HEK293 (cell line): ENCODE measurements at regions not wholly inside any gene's neighbourhood (a gene's known extent, or its start where the extent isn't known, plus 50 kb on each side); places are given as distances from the start of the nearest gene placed in this dataset.
A peak's percentile ranks its signal among the peaks of the same experiment; 100 is the strongest.

Experiments
- CTCF ChIA-PET: fragments of 350-600 bp; formaldehyde crosslinking; extraction: SDS; loops from one replicate; lab custom pipeline; 2021; ENCODE audit warnings: antibody characterized with exemption; lab: Yijun Ruan, JAX
- POLR2A ChIA-PET: fragments of 300-600 bp; formaldehyde crosslinking; extraction: SDS; loops from one replicate; lab custom pipeline; 2020; ENCODE audit warnings: antibody characterized with exemption, inconsistent platforms; lab: Yijun Ruan, JAX
- H3K27ac ChIP-seq: fragments of 200-500 bp; sonication (Bioruptor generic); 2 replicates; pipeline ENCODE4 v1.5.1; 2014; ENCODE audit warnings: low read depth, low read length, control low read depth, inconsistent platforms; ENCODE audit errors: extremely low read depth
- H3K36me3 ChIP-seq, 2 experiments: fragments of 200-500 bp in 1 of 2; sonication (Bioruptor generic) in 1 of 2; 1 replicate in 1 of 2; 2 replicates in 1 of 2; pipeline ENCODE4 v1.5.1; 2014 to 2017; ENCODE audit warnings: inconsistent platforms in 2 of 2, low read length in 2 of 2; ENCODE audit not compliant: control insufficient read depth in 2 of 2, insufficient read depth in 1 of 2
- H3K4me1 ChIP-seq: fragments of 200-500 bp; sonication (Bioruptor generic); 2 replicates; pipeline ENCODE4 v1.5.1; 2014; ENCODE audit warnings: mild to moderate bottlenecking, low read length, inconsistent platforms; ENCODE audit not compliant: control insufficient read depth, insufficient read depth
- H3K4me3 ChIP-seq: 2 replicates; pipeline ENCODE4 v1.5.1; 2011; ENCODE audit warnings: low read depth, mild to moderate bottlenecking, control low read depth, low read length, moderate library complexity
- H3K9me3 ChIP-seq: fragments of 200-500 bp; sonication (Bioruptor generic); 2 replicates; pipeline ENCODE4 v1.5.1; 2014; ENCODE audit warnings: low read depth, low read length, inconsistent platforms; ENCODE audit not compliant: control insufficient read depth, insufficient read depth
- HOXD13 ChIP-seq: sonication (generic); formaldehyde crosslinking; IDR thresholded peaks from 2 replicates; pipeline ENCODE4 v1.8.0; 2022; ENCODE audit warnings: missing genetic modification reagents, borderline replicate concordance
- MEIS1 ChIP-seq: sonication (generic); formaldehyde crosslinking; IDR thresholded peaks from 2 replicates; pipeline ENCODE4 v1.8.1; 2022; ENCODE audit warnings: missing genetic modification reagents, mild to moderate bottlenecking, borderline replicate concordance
- ZIC2 ChIP-seq: fragments of 450-650 bp; formaldehyde crosslinking; IDR thresholded peaks from 2 replicates; pipeline ENCODE4 v1.5.1; 2016; ENCODE audit warnings: missing biosample characterization, missing genetic modification characterization
- ZNF140 ChIP-seq: fragments of 450-650 bp; formaldehyde crosslinking; IDR thresholded peaks from 2 replicates; pipeline ENCODE4 v1.5.1; 2016; ENCODE audit warnings: missing biosample characterization, missing genetic modification characterization
- ZNF501 ChIP-seq: fragments of 450-650 bp; formaldehyde crosslinking; IDR thresholded peaks from 2 replicates; pipeline ENCODE4 v1.5.1; 2016; ENCODE audit warnings: missing biosample characterization, missing genetic modification characterization
- ZNF530 ChIP-seq: fragments of 450-650 bp; formaldehyde crosslinking; IDR thresholded peaks from 2 replicates; pipeline ENCODE4 v1.5.1; 2016; ENCODE audit warnings: low read depth, missing biosample characterization, missing genetic modification characterization
- ZNF585B ChIP-seq: fragments of 450-650 bp; formaldehyde crosslinking; IDR thresholded peaks from 2 replicates; pipeline ENCODE4 v1.5.1; 2016; ENCODE audit warnings: missing biosample characterization, missing genetic modification characterization
- ZSCAN16 ChIP-seq: fragments of 450-650 bp; formaldehyde crosslinking; IDR thresholded peaks from 2 replicates; pipeline ENCODE4 v1.5.1; 2016; ENCODE audit warnings: missing biosample characterization, missing genetic modification characterization
- TF ChIP-seq, protein P1 (sequence below): fragments of 450-650 bp; IDR thresholded peaks from 2 replicates; pipeline ENCODE4 v1.5.1; 2018; ENCODE audit warnings: missing biosample characterization, mild to moderate bottlenecking, missing genetic modification characterization
- TF ChIP-seq, protein P2 (sequence below): fragments of 450-650 bp; formaldehyde crosslinking; IDR thresholded peaks from 2 replicates; pipeline ENCODE4 v1.5.1; 2016; ENCODE audit warnings: missing biosample characterization, missing genetic modification characterization
- TF ChIP-seq, protein P3 (sequence below): fragments of 450-650 bp; formaldehyde crosslinking; IDR thresholded peaks from 2 replicates; pipeline ENCODE4 v1.5.1; 2017; ENCODE audit warnings: missing biosample characterization, missing genetic modification characterization
- TF ChIP-seq, protein P4 (sequence below): fragments of 450-650 bp; formaldehyde crosslinking; IDR thresholded peaks from 2 replicates; pipeline ENCODE4 v1.5.1; 2016; ENCODE audit warnings: missing biosample characterization, missing genetic modification characterization
- TF ChIP-seq, protein P5 (sequence below): fragments of 450-650 bp; formaldehyde crosslinking; IDR thresholded peaks from 2 replicates; pipeline ENCODE4 v1.5.1; 2017; ENCODE audit warnings: missing biosample characterization, missing genetic modification characterization

DNA sequence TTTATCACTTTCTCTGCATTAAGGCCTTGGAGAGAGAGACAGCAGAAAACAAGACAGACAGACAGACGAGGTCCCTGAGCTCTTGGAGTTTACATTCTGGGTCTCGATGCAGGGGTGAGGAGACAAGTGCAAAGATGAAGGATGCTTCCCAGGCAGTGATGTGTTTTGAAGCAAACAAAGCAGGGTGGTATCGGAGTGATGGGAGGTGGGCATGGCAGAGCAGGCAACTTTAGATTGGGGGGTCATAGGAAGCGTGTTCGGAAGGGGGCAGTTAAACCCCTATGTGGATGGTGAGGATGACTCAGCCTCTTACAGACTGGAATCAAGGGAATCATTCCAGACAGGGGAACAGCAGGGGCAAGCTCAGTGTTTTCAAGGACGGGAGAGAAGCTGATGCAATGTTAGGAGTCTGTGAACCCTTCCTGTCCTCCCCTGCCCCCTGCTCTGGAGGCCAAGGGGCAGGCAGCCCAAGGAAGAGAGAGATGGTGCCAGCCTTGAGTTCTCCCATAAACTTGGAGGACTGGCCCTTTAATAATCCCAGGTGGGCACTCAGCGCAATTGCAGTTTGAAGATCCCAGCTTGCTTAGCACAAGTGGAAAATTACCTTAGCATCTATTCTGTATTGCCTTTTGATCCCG lies 180.2 kb downstream of the CHST1 start:
- Histone ChIP-seq H3K9me3 (no peaks in the 10 kb centered on the region), H3K36me3 (no peaks in the 10 kb centered on the region), H3K27ac (no peak overlapping the region), H3K4me3 (no peak overlapping the region), H3K4me1 (no peaks in the 10 kb centered on the region)
- CTCF ChIA-PET, result interaction anchor here (0.6 to 1.4 kb wide), 2 partner anchors 114 to 145 kb away, joined by 3 to 10 read pairs; no protein-coding TSS in a partner anchor
- TF ChIP-seq ZSCAN16 (tag by site-specific recombination), result no peak
- TF ChIP-seq, protein P1, sequence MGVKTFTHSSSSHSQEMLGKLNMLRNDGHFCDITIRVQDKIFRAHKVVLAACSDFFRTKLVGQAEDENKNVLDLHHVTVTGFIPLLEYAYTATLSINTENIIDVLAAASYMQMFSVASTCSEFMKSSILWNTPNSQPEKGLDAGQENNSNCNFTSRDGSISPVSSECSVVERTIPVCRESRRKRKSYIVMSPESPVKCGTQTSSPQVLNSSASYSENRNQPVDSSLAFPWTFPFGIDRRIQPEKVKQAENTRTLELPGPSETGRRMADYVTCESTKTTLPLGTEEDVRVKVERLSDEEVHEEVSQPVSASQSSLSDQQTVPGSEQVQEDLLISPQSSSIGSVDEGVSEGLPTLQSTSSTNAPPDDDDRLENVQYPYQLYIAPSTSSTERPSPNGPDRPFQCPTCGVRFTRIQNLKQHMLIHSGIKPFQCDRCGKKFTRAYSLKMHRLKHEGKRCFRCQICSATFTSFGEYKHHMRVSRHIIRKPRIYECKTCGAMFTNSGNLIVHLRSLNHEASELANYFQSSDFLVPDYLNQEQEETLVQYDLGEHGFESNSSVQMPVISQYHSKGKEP, result no peak
- no peak for TF ChIP-seq HOXD13 (CRISPR knock-in tag)
- TF ChIP-seq, protein P2, sequence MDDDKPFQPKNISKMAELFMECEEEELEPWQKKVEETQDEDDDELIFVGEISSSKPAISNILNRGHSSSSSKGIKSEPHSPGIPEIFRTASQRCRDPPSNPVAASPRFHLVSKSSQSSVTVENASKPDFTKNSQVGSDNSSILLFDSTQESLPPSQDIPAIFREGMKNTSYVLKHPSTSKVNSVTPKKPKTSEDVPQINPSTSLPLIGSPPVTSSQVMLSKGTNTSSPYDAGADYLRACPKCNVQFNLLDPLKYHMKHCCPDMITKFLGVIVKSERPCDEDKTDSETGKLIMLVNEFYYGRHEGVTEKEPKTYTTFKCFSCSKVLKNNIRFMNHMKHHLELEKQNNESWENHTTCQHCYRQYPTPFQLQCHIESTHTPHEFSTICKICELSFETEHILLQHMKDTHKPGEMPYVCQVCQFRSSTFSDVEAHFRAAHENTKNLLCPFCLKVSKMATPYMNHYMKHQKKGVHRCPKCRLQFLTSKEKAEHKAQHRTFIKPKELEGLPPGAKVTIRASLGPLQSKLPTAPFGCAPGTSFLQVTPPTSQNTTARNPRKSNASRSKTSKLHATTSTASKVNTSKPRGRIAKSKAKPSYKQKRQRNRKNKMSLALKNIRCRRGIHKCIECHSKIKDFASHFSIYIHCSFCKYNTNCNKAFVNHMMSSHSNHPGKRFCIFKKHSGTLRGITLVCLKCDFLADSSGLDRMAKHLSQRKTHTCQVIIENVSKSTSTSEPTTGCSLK (tag by site-specific recombination), result no peak
- TF ChIP-seq, protein P3, sequence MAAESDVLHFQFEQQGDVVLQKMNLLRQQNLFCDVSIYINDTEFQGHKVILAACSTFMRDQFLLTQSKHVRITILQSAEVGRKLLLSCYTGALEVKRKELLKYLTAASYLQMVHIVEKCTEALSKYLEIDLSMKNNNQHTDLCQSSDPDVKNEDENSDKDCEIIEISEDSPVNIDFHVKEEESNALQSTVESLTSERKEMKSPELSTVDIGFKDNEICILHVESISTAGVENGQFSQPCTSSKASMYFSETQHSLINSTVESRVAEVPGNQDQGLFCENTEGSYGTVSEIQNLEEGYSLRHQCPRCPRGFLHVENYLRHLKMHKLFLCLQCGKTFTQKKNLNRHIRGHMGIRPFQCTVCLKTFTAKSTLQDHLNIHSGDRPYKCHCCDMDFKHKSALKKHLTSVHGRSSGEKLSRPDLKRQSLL (tag by site-specific recombination), result no peak
- TF ChIP-seq ZNF530 (tag by site-specific recombination), result 0 out of 2 replicates have a peak, but pooled peaks have one; percentile 10
- TF ChIP-seq ZNF585B (tag by site-specific recombination), result no peak
- TF ChIP-seq, protein P4, sequence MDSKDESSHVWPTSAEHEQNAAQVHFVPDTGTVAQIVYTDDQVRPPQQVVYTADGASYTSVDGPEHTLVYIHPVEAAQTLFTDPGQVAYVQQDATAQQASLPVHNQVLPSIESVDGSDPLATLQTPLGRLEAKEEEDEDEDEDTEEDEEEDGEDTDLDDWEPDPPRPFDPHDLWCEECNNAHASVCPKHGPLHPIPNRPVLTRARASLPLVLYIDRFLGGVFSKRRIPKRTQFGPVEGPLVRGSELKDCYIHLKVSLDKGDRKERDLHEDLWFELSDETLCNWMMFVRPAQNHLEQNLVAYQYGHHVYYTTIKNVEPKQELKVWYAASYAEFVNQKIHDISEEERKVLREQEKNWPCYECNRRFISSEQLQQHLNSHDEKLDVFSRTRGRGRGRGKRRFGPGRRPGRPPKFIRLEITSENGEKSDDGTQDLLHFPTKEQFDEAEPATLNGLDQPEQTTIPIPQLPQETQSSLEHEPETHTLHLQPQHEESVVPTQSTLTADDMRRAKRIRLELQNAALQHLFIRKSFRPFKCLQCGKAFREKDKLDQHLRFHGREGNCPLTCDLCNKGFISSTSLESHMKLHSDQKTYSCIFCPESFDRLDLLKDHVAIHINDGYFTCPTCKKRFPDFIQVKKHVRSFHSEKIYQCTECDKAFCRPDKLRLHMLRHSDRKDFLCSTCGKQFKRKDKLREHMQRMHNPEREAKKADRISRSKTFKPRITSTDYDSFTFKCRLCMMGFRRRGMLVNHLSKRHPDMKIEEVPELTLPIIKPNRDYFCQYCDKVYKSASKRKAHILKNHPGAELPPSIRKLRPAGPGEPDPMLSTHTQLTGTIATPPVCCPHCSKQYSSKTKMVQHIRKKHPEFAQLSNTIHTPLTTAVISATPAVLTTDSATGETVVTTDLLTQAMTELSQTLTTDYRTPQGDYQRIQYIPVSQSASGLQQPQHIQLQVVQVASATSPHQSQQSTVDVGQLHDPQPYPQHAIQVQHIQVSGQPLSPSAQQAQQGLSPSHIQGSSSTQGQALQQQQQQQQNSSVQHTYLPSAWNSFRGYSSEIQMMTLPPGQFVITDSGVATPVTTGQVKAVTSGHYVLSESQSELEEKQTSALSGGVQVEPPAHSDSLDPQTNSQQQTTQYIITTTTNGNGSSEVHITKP (tag by site-specific recombination), result peak; percentile 93
- TF ChIP-seq, protein P5, sequence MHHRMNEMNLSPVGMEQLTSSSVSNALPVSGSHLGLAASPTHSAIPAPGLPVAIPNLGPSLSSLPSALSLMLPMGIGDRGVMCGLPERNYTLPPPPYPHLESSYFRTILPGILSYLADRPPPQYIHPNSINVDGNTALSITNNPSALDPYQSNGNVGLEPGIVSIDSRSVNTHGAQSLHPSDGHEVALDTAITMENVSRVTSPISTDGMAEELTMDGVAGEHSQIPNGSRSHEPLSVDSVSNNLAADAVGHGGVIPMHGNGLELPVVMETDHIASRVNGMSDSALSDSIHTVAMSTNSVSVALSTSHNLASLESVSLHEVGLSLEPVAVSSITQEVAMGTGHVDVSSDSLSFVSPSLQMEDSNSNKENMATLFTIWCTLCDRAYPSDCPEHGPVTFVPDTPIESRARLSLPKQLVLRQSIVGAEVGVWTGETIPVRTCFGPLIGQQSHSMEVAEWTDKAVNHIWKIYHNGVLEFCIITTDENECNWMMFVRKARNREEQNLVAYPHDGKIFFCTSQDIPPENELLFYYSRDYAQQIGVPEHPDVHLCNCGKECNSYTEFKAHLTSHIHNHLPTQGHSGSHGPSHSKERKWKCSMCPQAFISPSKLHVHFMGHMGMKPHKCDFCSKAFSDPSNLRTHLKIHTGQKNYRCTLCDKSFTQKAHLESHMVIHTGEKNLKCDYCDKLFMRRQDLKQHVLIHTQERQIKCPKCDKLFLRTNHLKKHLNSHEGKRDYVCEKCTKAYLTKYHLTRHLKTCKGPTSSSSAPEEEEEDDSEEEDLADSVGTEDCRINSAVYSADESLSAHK (tag by site-specific recombination), result no peak
- TF ChIP-seq MEIS1 (CRISPR knock-in tag), result no peak
- no peak for TF ChIP-seq ZNF501
- no peak for TF ChIP-seq ZNF140
- TF ChIP-seq ZIC2 (tag by site-specific recombination), result peak; percentile 29; the same call in 1 of the 2 replicates
- POLR2A ChIA-PET, result no interaction called here
